Astrocyte of the spinal cord (primary cell): ENCODE measurements at regions not wholly inside any gene's neighbourhood (a gene's known extent, or its start where the extent isn't known, plus 50 kb on each side); places are given as distances from the start of the nearest gene placed in this dataset.

Experiments used
- DNase-seq: peaks from one replicate; pipeline ENCODE4 v3.0.0; 2011; ENCODE audit warnings: low read depth, low spot score
- H3K4me3 ChIP-seq: 2 replicates; pipeline ENCODE4 v1.5.1; 2011; ENCODE audit warnings: low read depth, mild to moderate bottlenecking, low read length, moderate library complexity
- in situ Hi-C: cut with HindIII; loops from 2 replicates; pipeline ENCODE4 v1.10.0; 2017; ENCODE audit warnings: low sequenced_read_pairs
- TF ChIP-seq, protein P1 (sequence below): IDR thresholded peaks from 2 replicates; pipeline ENCODE4 v1.5.1; 2012; ENCODE audit warnings: low read depth, mild to moderate bottlenecking, low read length, inconsistent platforms

DNA sequence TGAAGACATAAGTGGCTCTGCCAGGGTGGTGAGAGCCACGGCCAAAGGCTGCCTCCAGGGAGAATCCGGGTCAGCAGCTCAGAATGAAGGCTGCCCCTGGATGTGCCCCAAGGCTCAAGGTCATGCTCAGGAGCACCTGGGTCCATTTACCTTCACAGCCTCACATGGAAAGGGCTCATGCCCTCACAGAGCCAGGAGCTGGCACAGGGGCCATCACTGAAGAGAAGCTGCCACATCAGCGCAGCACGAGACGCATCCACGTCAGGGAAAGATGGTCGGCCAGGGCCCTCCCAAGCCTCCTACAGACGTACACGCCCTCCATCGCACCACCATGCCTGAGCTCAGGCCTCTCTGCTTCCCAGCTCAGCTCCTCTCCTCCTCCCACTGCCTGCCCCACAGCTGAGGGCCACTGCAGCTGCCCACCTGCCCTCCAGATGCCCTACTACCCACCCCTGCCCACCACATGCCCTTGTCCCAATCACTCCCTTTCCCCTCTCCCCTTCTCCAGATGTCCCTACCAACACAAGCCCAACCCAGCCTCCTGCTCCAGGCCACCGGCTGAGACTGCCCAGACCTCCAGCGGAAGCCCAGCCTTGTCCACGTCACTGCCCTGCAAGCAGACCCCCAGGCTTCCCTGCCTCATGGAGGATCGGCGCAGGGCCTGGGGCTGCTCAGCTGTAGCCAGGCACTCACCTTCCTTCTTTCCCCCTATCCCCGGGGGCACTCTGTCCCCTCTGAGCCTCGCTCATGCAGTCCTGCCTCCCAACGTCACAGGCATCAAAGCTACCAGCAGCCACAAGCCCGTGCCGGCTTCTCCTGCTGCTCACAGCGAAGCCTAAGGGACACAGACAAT lies 144.1 kb downstream of the SHANK2 start:
- TF ChIP-seq, protein P1, sequence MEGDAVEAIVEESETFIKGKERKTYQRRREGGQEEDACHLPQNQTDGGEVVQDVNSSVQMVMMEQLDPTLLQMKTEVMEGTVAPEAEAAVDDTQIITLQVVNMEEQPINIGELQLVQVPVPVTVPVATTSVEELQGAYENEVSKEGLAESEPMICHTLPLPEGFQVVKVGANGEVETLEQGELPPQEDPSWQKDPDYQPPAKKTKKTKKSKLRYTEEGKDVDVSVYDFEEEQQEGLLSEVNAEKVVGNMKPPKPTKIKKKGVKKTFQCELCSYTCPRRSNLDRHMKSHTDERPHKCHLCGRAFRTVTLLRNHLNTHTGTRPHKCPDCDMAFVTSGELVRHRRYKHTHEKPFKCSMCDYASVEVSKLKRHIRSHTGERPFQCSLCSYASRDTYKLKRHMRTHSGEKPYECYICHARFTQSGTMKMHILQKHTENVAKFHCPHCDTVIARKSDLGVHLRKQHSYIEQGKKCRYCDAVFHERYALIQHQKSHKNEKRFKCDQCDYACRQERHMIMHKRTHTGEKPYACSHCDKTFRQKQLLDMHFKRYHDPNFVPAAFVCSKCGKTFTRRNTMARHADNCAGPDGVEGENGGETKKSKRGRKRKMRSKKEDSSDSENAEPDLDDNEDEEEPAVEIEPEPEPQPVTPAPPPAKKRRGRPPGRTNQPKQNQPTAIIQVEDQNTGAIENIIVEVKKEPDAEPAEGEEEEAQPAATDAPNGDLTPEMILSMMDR = no peak
- H3K4me3 ChIP-seq = no peak overlapping the region
- no peak for DNase-seq
- in situ Hi-C loops = no loop called here

DNA sequence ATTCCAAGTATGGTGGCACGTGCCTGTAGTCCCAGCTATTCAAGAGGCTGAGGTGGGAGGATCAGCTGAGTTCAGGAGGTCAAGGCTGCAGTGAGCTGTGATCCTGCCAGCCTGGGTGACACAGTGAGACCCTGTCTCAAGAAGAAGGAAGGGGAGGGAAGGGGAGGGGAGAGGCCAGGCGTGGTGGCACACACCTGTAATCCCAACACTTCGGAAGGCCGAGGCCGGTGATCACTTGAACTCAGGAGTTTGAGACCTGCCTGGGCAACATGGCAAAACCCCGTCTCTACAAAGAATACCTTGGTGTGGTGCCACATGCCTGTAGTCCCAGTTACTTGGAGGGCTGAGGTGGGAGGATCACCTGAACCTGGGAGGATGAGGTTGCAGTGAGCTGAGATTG lies 145.7 kb downstream of the SHANK2 start:
- in situ Hi-C loops = no loop called here
- H3K4me3 ChIP-seq = no peak overlapping the region
- no peak for DNase-seq
- TF ChIP-seq, protein P1 = no peak

DNA sequence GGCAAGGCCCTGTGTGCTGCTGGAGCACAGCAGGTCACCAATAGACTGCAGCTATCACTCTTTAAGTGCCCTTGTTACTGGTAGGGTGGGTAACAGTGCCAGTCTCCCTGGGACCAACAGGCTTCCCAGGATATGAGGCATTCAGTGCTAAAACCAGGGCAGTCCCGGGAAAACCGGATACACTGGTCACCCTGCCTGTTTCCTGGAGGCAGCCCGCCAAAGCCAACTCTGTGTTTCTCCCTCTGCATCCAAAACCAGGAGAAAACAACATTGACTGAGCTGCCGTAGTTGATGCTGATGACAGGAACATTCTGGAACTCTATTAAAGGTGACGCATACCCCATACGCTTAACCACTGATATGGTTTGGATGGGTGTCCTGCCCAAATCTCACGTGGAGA lies 149.1 kb downstream of the SHANK2 start:
- TF ChIP-seq, protein P1 = no peak
- DNase-seq = no peak
- in situ Hi-C loops = no loop called here
- H3K4me3 ChIP-seq = no peak overlapping the region

DNA sequence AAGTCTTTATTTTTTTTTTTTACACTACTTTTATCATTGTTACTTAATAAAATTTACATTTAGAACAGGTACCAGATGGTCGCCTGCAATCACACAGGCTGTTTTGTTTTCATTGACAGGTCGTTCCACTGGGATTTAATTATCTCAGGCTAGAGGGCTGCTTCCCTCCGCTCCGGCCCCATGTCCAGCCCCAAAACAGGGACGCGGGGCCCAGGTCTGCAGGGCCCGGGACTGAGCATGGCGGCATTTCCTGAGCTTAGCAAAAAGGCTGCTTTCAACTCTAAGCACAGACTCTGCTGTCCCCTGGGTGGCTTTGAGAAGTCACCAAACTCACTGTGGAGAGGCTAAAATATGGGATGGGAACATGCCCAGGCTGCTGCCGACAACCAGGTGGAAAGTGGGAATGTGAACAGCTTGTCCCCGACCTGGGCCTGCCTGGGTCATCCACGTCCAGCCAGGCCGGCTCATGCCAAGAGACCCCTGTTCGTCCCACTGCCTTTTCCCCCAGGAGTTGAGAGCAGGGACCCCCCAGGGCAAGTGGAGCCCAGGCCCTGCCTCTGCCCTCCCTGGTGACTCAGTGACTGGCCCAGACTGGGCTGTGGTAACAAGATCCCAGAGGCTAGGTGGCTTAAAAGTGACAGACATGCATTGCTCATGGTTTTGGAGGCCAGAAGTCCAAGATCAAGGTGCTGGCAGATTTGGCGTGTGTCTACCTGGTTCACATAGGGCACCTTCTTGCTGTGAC lies 150.0 kb downstream of the SHANK2 start:
- H3K4me3 ChIP-seq = no peak overlapping the region
- TF ChIP-seq, protein P1 = no peak
- in situ Hi-C loops = no loop called here
- DNase-seq = no peak

DNA sequence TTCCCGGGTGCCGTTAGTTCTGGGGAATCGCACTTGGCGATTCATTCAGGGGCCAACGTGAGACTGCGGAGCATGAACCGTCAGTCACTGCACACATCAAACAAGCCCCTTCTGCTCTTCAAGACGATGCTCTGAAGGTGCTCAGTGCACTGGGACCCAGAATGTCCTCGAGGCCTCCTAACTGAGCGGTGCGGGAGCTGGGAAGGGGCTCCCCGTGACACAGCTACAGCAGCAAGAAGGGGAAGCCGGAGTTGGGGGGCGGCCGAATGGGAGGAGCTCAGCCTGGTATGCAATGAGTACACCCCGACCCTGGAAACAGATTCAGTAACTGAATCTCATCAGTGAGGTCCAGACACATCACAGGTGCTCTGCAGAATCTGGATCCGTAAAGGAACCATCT lies 150.8 kb downstream of the SHANK2 start:
- TF ChIP-seq, protein P1 = no peak
- H3K4me3 ChIP-seq = no peak overlapping the region
- DNase-seq = no peak
- in situ Hi-C loops = no loop called here

DNA sequence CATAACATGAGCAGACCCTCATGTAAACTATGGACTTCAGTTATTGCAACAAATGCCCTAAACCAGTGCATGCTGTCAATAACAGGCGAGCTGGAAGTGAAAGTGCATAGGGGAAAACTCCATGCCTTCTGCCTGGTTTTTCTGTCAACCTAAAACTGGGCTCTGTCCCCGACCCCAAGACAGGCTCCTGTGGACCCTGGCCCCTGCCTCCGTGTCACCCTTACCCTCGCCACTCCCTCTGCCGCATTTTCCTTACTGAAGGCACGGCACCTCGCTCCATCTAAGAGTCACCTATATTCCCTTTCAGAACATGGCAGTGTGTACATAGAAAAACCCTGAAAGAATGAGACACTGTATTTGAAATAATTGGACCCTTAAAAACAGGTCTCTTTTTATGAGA lies 151.3 kb downstream of the SHANK2 start:
- H3K4me3 ChIP-seq = no peak overlapping the region
- in situ Hi-C loops = no loop called here
- no peak for DNase-seq
- TF ChIP-seq, protein P1 = no peak
